PC-9 (cell line): ENCODE measurements at regions not wholly inside any gene's neighbourhood (a gene's known extent, or its start where the extent isn't known, plus 50 kb on each side); places are given as distances from the start of the nearest gene placed in this dataset.

Experiments used
- CTCF ChIP-seq: fragments of 200-600 bp; sonication (generic); conservative IDR thresholded peaks from 2 replicates; pipeline ENCODE4 v1.6.1; 2017; ENCODE audit warnings: mixed run types, antibody characterized with exemption, mild to moderate bottlenecking, moderate library complexity
- EZH2 ChIP-seq: fragments of 200-600 bp; sonication (generic); IDR thresholded peaks from 2 replicates; pipeline ENCODE4 v1.8.0; 2017; ENCODE audit warnings: antibody characterized with exemption, low read depth

DNA sequence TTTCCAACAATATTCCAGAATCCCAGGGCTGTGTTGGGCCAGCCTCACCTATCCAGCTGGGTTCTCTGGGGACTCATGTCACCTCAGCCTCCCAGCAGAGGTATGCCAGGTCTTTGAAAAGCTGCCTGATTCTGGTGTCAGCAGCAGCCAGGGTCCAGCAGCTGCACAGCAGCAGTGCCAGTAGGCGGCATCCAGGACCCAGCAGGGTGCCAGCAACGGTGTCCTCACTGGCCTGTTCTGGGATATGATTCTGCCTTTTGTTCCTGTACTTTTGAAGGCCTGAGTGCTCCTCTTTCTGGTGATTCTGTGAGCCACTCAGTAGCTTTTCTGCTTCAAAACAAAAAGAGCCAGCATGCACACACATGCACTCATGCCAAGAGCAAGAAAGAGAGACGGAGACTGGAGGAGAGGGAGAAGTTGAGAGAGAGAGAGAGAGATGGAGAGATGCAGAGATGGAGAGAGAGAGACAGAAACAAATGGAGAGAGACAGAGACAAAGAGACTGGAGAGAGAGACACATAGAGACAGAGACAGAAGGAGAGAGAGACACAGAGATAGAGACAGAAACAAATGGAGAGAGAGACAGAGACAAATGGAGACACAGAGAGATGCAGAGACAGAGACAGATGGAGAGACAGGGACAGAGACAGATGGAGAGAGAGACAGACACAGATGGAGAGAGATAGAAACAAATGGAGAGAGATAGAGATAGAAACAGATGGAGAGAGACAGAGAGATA, 205.7 kb downstream of the UACA start:
- TF ChIP-seq CTCF: no peak
- no peak for TF ChIP-seq EZH2
